H1 (cell line): ENCODE measurements at regions not wholly inside any gene's neighbourhood (a gene's known extent, or its start where the extent isn't known, plus 50 kb on each side); places are given as distances from the start of the nearest gene placed in this dataset.

Source experiments
- CTCF ChIA-PET: fragments of 300-600 bp; sonication (Branson Sonifier 250); formaldehyde crosslinking; loops from one replicate; lab custom pipeline; 2021; ENCODE audit not compliant: partially characterized antibody; lab: Charles Lee
- POLR2A ChIA-PET: fragments of 300-600 bp; sonication (Branson Sonifier 250); formaldehyde crosslinking; loops from one replicate; lab custom pipeline; 2021; ENCODE audit warnings: inconsistent platforms; ENCODE audit not compliant: partially characterized antibody; lab: Charles Lee
- DNase-seq, 2 experiments: peaks; one replicate each; pipeline versions ENCODE4 v3.0.0 to v3.0.0-alpha.2; 2010 to 2022; ENCODE audit warnings: low spot score in 2 of 2, low read depth in 1 of 2, mixed read lengths in 1 of 2
- FAIRE-seq: peaks from 2 replicates; lab custom pipeline; 2011; peaks lifted over from hg19 to GRCh38; lab: Jason Lieb, UNC
- H2AFZ ChIP-seq: 2 replicates; pipeline ENCODE4 v1.8.1; 2012; ENCODE audit warnings: low read length, inconsistent platforms
- H2AK5ac ChIP-seq: 2 replicates; pipeline ENCODE4 v1.6.1; 2013; ENCODE audit warnings: low read depth, low read length
- H2BK120ac ChIP-seq: replicated peaks from 2 replicates; pipeline ENCODE3; 2013; ENCODE audit warnings: low read depth, low read length, inconsistent platforms
- H2BK12ac ChIP-seq: 2 replicates; pipeline ENCODE4 v1.6.1; 2013; ENCODE audit warnings: low read depth, low read length
- H2BK15ac ChIP-seq: 2 replicates; pipeline ENCODE4 v1.6.1; 2013; ENCODE audit warnings: low read length
- H2BK20ac ChIP-seq: 2 replicates; pipeline ENCODE4 v1.6.1; 2013; ENCODE audit warnings: low read length
- H2BK5ac ChIP-seq: 2 replicates; pipeline ENCODE4 v1.6.1; 2013; ENCODE audit warnings: low read depth, low read length
- H3K14ac ChIP-seq: 2 replicates; pipeline ENCODE4 v1.6.1; 2013; ENCODE audit warnings: inconsistent platforms; ENCODE audit not compliant: insufficient read length
- H3K18ac ChIP-seq: 2 replicates; pipeline ENCODE4 v1.6.1; 2013; ENCODE audit warnings: low read length; ENCODE audit errors: extremely low read depth
- H3K23ac ChIP-seq: 2 replicates; pipeline ENCODE4 v1.6.1; 2013; ENCODE audit warnings: inconsistent platforms; ENCODE audit not compliant: insufficient read length
- H3K23me2 ChIP-seq: 2 replicates; pipeline ENCODE4 v1.6.1; 2013; ENCODE audit warnings: low read depth, low read length
- H3K27ac ChIP-seq: 2 replicates; pipeline ENCODE4 v1.6.1; 2011; ENCODE audit warnings: low read depth, low read length, inconsistent platforms
- H3K27me3 ChIP-seq, 4 experiments: replicated peaks in 1 of 4; 1 replicate in 1 of 4; 2 replicates in 3 of 4; pipeline versions ENCODE4 v1.6.1 to v1.8.1; 2011 to 2013; ENCODE audit warnings: low read length in 3 of 4, mild to moderate bottlenecking in 3 of 4, inconsistent platforms in 2 of 4, mixed read lengths in 2 of 4, moderate library complexity in 1 of 4; ENCODE audit not compliant: control insufficient read depth in 3 of 4, insufficient read depth in 3 of 4; ENCODE audit errors: extremely low read depth in 1 of 4
- H3K36me3 ChIP-seq, 4 experiments: 2 replicates each; pipeline versions ENCODE4 v1.6.1 to v1.8.1; 2011 to 2013; ENCODE audit warnings: mild to moderate bottlenecking in 4 of 4, low read length in 3 of 4, moderate library complexity in 2 of 4, control low read depth in 1 of 4, inconsistent platforms in 1 of 4; ENCODE audit not compliant: insufficient read depth in 4 of 4, control insufficient read depth in 2 of 4
- H3K4ac ChIP-seq: replicated peaks from 2 replicates; pipeline ENCODE3; 2013; ENCODE audit warnings: low read length, low read depth, mixed read lengths, inconsistent platforms; ENCODE audit not compliant: insufficient read length
- H3K4me1 ChIP-seq, 4 experiments: replicated peaks in 1 of 4; 1 replicate in 1 of 4; 2 replicates in 3 of 4; pipeline versions ENCODE4 v1.6.1 to v1.8.1; 2011 to 2013; ENCODE audit warnings: low read length in 3 of 4, inconsistent platforms in 2 of 4, mixed read lengths in 1 of 4; ENCODE audit not compliant: insufficient read depth in 4 of 4, control insufficient read depth in 3 of 4
- H3K4me2 ChIP-seq, 2 experiments: 2 replicates each; pipeline versions ENCODE4 v1.6.1 to v1.8.1; 2011 to 2013; ENCODE audit warnings: low read depth in 2 of 2, low read length in 2 of 2, control low read depth in 1 of 2, inconsistent platforms in 1 of 2, mild to moderate bottlenecking in 1 of 2; ENCODE audit not compliant: insufficient read depth in 1 of 2
- H3K4me3 ChIP-seq, 4 experiments: fragments of 200-600, 300-600 bp in 1 of 4; sonication (generic), shearing (Covaris generic), sonication (Bioruptor Twin) in 1 of 4; 2 replicates each; pipeline versions ENCODE4 v1.5.1 to v1.8.1; 2011 to 2016; ENCODE audit warnings: low read length in 4 of 4, low read depth in 3 of 4, control low read depth in 2 of 4, inconsistent platforms in 2 of 4, mild to moderate bottlenecking in 2 of 4, mixed read lengths in 1 of 4, moderate library complexity in 1 of 4; ENCODE audit not compliant: insufficient read depth in 2 of 4; ENCODE audit errors: extremely low read depth in 1 of 4
- H3K56ac ChIP-seq: replicated peaks from 2 replicates; pipeline ENCODE3; 2013; ENCODE audit warnings: low read depth, mild to moderate bottlenecking, mixed read lengths, low read length, inconsistent platforms; ENCODE audit not compliant: insufficient read length
- H3K79me1 ChIP-seq: 2 replicates; pipeline ENCODE4 v1.6.1; 2013; ENCODE audit warnings: low read depth, low read length, control low read depth
- H3K79me2 ChIP-seq, 2 experiments: 2 replicates each; pipeline versions ENCODE4 v1.6.1 to v1.8.1; 2012 to 2013; ENCODE audit warnings: low read length in 2 of 2, mild to moderate bottlenecking in 2 of 2, inconsistent platforms in 1 of 2; ENCODE audit not compliant: insufficient read depth in 2 of 2, control insufficient read depth in 1 of 2
- H3K9ac ChIP-seq, 4 experiments: replicated peaks in 1 of 4; 1 replicate in 1 of 4; 2 replicates in 3 of 4; pipeline versions ENCODE4 v1.6.1 to v1.8.1; 2011 to 2013; ENCODE audit warnings: low read depth in 3 of 4, low read length in 3 of 4, control low read depth in 2 of 4, mild to moderate bottlenecking in 2 of 4, moderate library complexity in 2 of 4, inconsistent platforms in 1 of 4; ENCODE audit errors: extremely low read depth in 1 of 4
- H3K9me3 ChIP-seq, 2 experiments: 2 replicates each; pipeline versions ENCODE4 v1.6.1 to v1.8.1; 2012 to 2013; ENCODE audit warnings: mild to moderate bottlenecking in 2 of 2, moderate library complexity in 2 of 2, control low read depth in 1 of 2, inconsistent platforms in 1 of 2, low read depth in 1 of 2, low read length in 1 of 2, mixed read lengths in 1 of 2; ENCODE audit not compliant: insufficient read depth in 2 of 2
- H4K20me1 ChIP-seq, 2 experiments: replicated peaks in 1 of 2; 2 replicates each; pipeline versions ENCODE3 to v1.8.1; 2011 to 2013; ENCODE audit warnings: inconsistent platforms in 2 of 2, low read length in 2 of 2, mild to moderate bottlenecking in 1 of 2; ENCODE audit not compliant: insufficient read depth in 2 of 2, control insufficient read depth in 1 of 2
- H4K5ac ChIP-seq: 2 replicates; pipeline ENCODE4 v1.6.1; 2013; ENCODE audit warnings: low read length, low read depth, mixed read lengths, inconsistent platforms; ENCODE audit not compliant: insufficient read length
- H4K8ac ChIP-seq: 2 replicates; pipeline ENCODE4 v1.8.0; 2013; ENCODE audit warnings: mild to moderate bottlenecking, moderate library complexity, low read length, inconsistent platforms; ENCODE audit not compliant: insufficient read depth; ENCODE audit errors: extremely low read depth
- H4K91ac ChIP-seq: replicated peaks from 2 replicates; pipeline ENCODE3; 2013; ENCODE audit warnings: low read length, mixed read lengths, inconsistent platforms; ENCODE audit not compliant: insufficient read length
- BRCA1 ChIP-seq: IDR thresholded peaks from 2 replicates; pipeline ENCODE4 v1.6.1; 2012; ENCODE audit warnings: low read depth, low read length, improper control_type of control experiment
- RFX5 ChIP-seq: IDR thresholded peaks from 2 replicates; pipeline ENCODE4 v1.6.1; 2011; ENCODE audit warnings: low read depth, low read length, improper control_type of control experiment, borderline replicate concordance
- RNF2 ChIP-seq: fragments of 200-900, 300-1000 bp; sonication (generic); IDR thresholded peaks from 2 replicates; pipeline ENCODE4 v1.7.1; 2016; ENCODE audit warnings: borderline replicate concordance, low read depth, mild to moderate bottlenecking, antibody characterized with exemption, low read length; ENCODE audit not compliant: poor library complexity, severe bottlenecking; ENCODE audit errors: missing control alignments
- ZNF274 ChIP-seq: IDR thresholded peaks from 2 replicates; pipeline ENCODE4 v1.7.0; 2012; ENCODE audit warnings: low read length, borderline replicate concordance; ENCODE audit errors: extremely low read depth
- WGBS, 2 experiments: shearing (Covaris generic) in 1 of 2; methylation state at CpG; one replicate each; pipeline versions ENCODE4 v1.1.6 to v1.1.7; 2013 to 2015; ENCODE audit warnings: low lambda C conversion rate in 2 of 2, mixed read lengths in 2 of 2, inconsistent platforms in 1 of 2, low coverage in 1 of 2, missing lambda C conversion rate in 1 of 2; ENCODE audit not compliant: insufficient replicate concordance in 2 of 2, insufficient coverage in 1 of 2, insufficient read length in 1 of 2; ENCODE audit errors: extremely low coverage in 1 of 2, missing lambda C conversion rate in 1 of 2; 5-methylcytosine and 5-hydroxymethylcytosine counted together

DNA sequence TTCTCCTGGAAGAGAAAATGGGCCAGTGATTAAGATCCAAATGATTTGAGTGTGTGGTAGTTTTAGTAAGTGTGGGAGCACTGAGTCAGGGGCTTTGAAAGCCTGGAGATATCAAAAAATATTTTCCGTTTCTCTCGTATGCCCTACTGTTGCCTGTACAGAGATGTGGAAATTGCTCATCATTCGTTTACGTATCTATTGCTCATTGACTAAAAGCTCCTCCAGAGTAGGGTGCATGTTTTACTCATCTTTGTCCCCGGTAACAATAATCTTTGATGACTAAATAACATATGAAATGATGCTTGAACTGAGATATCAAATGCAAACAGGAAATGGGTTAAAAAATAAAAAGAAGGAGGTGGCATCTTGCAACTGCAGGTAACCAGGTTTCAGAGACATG, 114.2 kb upstream of the FST start:
- Histone ChIP-seq H2BK5ac (no peak overlapping the region), H3K18ac (no peak overlapping the region), H3K9me3 (no peaks in the 10 kb centered on the region), H3K23ac (no peak overlapping the region), H2BK12ac (no peak overlapping the region), H3K79me2 (no peaks in the 10 kb centered on the region), H3K9ac (no peak overlapping the region; a peak in 1 of 7 replicates)
- no peak for DNase-seq
- CTCF ChIA-PET = interaction anchor here (0.6 to 1.2 kb wide), 4 partner anchors 30 to 864 kb away, joined by 3 to 4 read pairs (median 3); no protein-coding TSS in a partner anchor
- TF ChIP-seq RFX5 (no peak), RNF2 (no peak), ZNF274 (no peak), BRCA1 (no peak)
- TF ChIP-seq, all 59 proteins: peak for 0
- Histone ChIP-seq H2BK120ac (no peak overlapping the region), H2BK15ac (no peak overlapping the region), H2BK20ac (no peak overlapping the region), H3K4ac (no peak overlapping the region), H4K91ac (no peak overlapping the region), H4K5ac (no peak overlapping the region), H3K14ac (no peak overlapping the region), H4K8ac (no peak overlapping the region), H3K4me3 (no peak overlapping the region), H2AK5ac (no peak overlapping the region), H3K4me1 (no peaks in the 10 kb centered on the region), H3K27ac (no peak overlapping the region), H3K4me2 (no peak overlapping the region), H2AFZ (no peak overlapping the region), H3K36me3 (no peaks in the 10 kb centered on the region), H3K56ac (no peak overlapping the region), H3K23me2 (no peaks in the 10 kb centered on the region), H3K79me1 (no peaks in the 10 kb centered on the region), H4K20me1 (no peaks in the 10 kb centered on the region), H3K27me3 (no peaks in the 10 kb centered on the region)
- no peak for FAIRE-seq
- WGBS, 2 experiments = 95% methylated on average over 5 of the region's 5 CpGs; no CpG with 5 or more reads in 1 of the 2 experiments
- POLR2A ChIA-PET = no interaction called here
